ENCODE measurements at regions not wholly inside any gene's neighbourhood (a gene's known extent, or its start where the extent isn't known, plus 50 kb on each side); places are given as distances from the start of the nearest gene placed in this dataset.

DNA sequence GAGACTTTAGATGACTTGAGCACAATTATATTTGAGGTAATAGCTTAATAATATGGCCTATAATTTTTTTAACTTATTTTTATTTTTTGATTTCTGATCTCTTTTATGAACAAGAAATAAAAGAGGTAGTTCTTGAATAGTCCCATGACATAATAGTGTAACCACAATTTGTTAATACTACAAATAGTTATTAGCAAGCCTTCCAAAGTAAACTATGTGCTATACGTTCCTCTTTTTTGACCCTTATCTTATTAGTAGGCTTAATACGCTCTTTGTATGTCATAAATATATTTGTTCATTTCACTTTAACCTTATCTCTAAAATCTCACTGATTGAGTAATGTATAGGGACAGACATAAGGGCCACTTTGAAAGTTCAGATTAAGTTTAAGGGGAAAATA, 78.7 kb upstream of the NR4A3 start:
- TF ChIP-seq BRCA1 (IDR thresholded peaks at IDR 0.05) (no peak), BRCA1 (CRISPR knock-in tag; IDR thresholded peaks at IDR 0.05) (no peak), KAT8 (IDR thresholded peaks at IDR 0.05; ENCODE audit: low read depth) (no peak), ZBTB2 (IDR thresholded peaks at IDR 0.05) (no peak), ZKSCAN1 (IDR thresholded peaks at IDR 0.05; ENCODE audit: low read depth, low read length) (no peak), YY1 (IDR thresholded peaks at IDR 0.05; ENCODE audit: borderline replicate concordance in 1 of 3, control insufficient read depth in 1 of 3, extremely low read depth in 1 of 3, insufficient read depth in 3 of 3, insufficient read length in 1 of 3, insufficient replicate concordance in 2 of 3, low read depth in 1 of 3, low read length in 2 of 3) (no peak), MCM2 (IDR thresholded peaks at IDR 0.05; ENCODE audit: low read depth) (no peak), ARID1B (IDR thresholded peaks at IDR 0.05) (no peak), RHOXF2B (CRISPR knock-in tag; conservative IDR thresholded peaks at IDR 0.05) (no peak), NCOA4 (IDR thresholded peaks at IDR 0.05; ENCODE audit: partially characterized antibody) (no peak), ZNF695 (CRISPR knock-in tag; IDR thresholded peaks at IDR 0.05) (no peak), CHD4 (IDR thresholded peaks at IDR 0.05; ENCODE audit: insufficient read depth, insufficient replicate concordance, low read depth, low read length, poor library complexity, severe bottlenecking) (no peak)
- TF ChIP-seq, protein P1, sequence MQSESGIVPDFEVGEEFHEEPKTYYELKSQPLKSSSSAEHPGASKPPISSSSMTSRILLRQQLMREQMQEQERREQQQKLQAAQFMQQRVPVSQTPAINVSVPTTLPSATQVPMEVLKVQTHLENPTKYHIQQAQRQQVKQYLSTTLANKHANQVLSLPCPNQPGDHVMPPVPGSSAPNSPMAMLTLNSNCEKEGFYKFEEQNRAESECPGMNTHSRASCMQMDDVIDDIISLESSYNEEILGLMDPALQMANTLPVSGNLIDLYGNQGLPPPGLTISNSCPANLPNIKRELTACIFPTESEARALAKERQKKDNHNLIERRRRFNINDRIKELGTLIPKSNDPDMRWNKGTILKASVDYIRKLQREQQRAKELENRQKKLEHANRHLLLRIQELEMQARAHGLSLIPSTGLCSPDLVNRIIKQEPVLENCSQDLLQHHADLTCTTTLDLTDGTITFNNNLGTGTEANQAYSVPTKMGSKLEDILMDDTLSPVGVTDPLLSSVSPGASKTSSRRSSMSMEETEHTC (IDR thresholded peaks at IDR 0.05): no peak
- FAIRE-seq (no peak), DNase-seq (ENCODE audit: extremely low read depth in 1 of 4, low spot score in 3 of 4) (no peak), ATAC-seq (no peak)
- Histone ChIP-seq H3K79me2 (ENCODE audit: control insufficient read depth, insufficient read depth, low read length) (no peaks in the 10 kb centered on the region), H3K9me3 (replicated peaks; ENCODE audit: control insufficient read depth, insufficient read depth, low read depth, low read length) (no peaks in the 10 kb centered on the region), H3K36me3 (ENCODE audit: control insufficient read depth, insufficient read depth, low read length) (no peaks in the 10 kb centered on the region), H3K9ac (ENCODE audit: insufficient read depth in 1 of 2, low read depth in 2 of 2, low read length in 2 of 2) (no peak overlapping the region), H4K20me1 (replicated peaks; ENCODE audit: control insufficient read depth, insufficient read depth, low read length) (no peaks in the 10 kb centered on the region), H3K27ac (ENCODE audit: extremely low read depth, low read depth, low read length) (no peak overlapping the region), H3K27me3 (ENCODE audit: control insufficient read depth in 2 of 2, insufficient read depth in 2 of 2, low read length in 2 of 2) (no peaks in the 10 kb centered on the region; a peak in 1 of 5 replicates), H3K4me2 (ENCODE audit: insufficient read depth, low read length) (no peak overlapping the region), H3K9me1 (ENCODE audit: control insufficient read depth, insufficient read depth, low read length) (no peaks in the 10 kb centered on the region), H2AFZ (ENCODE audit: low read depth, low read length) (no peak overlapping the region), H3K4me1 (replicated peaks in 1 of 2; ENCODE audit: control insufficient read depth in 2 of 2, insufficient read depth in 2 of 2, low read length in 2 of 2) (no peaks in the 10 kb centered on the region), H3K4me3 (no peak overlapping the region)
- intact Hi-C loops (cut with micrococcal nuclease): no loop called here
- POLR2A ChIA-PET: no interaction called here
- CTCF ChIA-PET (ENCODE audit: low intra/inter-chr PET ratio): no interaction called here
- WGBS (ENCODE audit: insufficient coverage, low coverage, missing lambda C conversion rate): 4% methylated on average over 2 of the region's 2 CpGs
- in situ Hi-C loops (cut with MboI): no loop called here
- BruUV-seq (replicated peaks): no TSS peak
